GF-D8 (cell line): ENCODE measurements at regions not wholly inside any gene's neighbourhood (a gene's known extent, or its start where the extent isn't known, plus 50 kb on each side); places are given as distances from the start of the nearest gene placed in this dataset.

Experiments
- DNase-seq: peaks from one replicate; lab custom pipeline; 2025; lab: John Stamatoyannopoulos, UW

DNA sequence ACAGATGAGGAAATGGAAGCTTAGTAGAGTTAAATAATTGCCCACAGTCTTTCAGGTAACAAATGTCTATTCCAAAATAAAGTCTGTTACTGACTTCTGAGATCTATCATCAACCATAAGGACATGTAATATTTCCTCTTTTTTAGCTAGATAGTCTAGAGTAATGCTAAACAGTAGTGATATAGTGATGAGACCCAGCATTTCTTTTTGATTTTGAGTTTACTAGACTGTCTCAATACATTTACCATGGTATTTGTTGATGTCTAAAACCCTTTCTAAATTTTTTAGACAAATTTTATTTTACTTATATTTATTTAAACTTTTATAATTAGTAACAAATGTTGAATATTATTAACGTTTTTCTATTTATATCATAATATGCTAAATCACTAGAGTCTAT is 465.1 kb upstream of the SLIT2 start:
- DNase-seq: no peak

DNA sequence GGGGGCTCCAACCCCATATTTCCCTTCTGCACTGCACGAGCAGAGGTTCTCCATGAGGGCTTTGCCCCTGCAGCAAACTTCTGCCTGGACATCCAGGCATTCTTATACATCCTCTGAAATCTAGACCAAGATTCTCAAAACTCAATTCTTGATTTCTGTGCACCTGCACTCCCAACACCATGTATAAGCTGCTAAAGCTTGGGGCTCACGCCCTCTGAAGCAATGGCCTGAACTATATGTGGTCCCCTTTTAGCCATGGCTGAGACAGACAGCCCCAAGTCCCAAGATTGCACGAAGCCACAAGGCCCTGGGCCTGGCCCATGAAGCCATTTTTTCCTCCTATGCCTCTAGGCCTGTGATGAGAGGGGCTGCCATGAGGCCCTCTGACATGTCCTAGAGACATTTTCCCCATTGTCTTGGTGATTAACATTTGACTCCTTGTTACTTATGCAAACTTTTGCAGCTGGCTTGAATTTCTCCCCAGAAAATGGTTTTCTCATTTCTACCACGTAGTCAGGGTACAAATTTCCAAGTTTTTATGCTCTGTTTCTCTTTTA is 468.0 kb upstream of the SLIT2 start:
- DNase-seq: no peak

DNA sequence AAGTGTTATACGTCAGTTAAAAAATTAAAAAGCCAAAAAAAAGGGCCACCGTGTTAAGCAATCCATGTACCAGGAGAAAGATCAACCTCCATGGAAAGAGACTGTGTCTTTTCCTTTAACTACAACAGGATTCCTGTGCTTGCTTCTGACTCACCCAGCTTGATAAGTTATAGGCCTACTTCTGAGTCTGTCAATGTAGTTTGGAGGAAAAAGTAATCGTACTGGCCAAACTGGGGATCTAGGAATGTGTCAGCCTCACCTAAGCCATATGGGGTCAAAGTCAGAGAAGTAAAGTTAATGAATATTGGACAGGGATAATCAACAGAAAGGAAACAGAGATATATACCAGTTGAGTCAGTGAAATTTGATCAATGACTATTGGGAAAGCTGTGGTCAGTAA is 470.8 kb upstream of the SLIT2 start:
- DNase-seq: no peak

DNA sequence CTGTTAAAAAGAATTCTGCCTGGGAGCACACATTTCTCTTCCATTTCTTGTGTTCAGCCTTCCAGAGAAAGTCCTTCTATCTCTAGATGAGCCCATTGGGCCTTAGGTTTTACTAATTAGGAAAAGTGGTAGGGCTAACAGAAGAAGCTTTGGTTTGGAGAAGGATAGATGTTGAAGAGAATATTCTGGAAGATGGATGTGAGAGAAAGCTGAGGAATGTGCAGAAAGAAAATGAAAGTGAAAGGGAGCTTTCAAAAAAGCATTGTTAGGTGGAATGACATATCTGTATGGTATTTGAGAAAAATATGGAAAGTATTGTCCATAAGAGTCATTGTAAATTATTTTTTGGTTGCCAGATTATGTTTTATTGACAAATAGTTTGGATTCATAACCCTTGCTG is 474.8 kb upstream of the SLIT2 start:
- DNase-seq: no peak

DNA sequence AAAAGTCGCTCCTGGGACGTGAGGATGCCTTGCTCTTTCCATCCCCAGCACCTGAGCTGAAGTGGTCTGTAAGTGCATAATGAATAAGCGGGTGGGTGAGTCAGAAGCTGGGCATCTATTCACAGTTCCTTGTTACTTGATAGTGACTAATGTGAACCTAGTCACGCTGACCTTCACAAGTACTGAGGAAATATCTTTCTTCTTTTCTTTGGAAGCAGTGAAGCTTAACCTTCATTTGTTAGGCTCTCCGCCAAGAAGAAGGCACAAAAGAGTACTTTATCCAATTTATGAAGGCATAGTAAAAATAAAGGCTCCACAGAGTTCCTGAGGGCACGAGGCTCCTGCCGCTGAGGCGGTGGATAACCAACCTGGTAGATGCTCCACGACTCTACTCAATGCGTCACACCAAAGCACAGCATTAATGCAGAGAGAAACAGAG is 475.7 kb upstream of the SLIT2 start:
- DNase-seq: no peak

DNA sequence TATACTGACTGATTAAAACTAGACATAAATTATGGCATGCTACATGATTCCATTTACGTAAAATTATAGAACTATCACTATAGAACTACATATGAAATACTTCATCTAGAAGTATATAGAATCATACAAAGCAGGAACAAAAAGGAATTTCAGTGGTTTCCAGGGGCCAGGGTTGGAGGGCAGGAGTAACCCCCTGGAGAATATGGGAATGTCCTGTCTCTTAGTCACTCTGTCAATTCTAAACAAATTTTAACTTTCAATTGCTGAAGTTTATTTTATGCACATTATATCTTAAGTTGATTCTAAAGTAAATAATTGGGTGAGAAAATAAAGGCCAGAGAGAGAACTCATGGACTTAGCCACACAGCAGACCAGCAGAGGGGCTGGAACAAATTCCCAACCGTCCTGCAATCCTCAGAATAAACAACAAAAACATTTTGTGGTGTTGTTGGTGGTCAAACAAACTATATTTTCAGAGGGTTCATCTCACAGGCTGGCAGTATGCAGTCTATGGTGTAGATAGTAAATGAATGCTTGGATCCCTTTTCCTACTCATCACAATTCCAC is 476.9 kb upstream of the SLIT2 start:
- no peak for DNase-seq

DNA sequence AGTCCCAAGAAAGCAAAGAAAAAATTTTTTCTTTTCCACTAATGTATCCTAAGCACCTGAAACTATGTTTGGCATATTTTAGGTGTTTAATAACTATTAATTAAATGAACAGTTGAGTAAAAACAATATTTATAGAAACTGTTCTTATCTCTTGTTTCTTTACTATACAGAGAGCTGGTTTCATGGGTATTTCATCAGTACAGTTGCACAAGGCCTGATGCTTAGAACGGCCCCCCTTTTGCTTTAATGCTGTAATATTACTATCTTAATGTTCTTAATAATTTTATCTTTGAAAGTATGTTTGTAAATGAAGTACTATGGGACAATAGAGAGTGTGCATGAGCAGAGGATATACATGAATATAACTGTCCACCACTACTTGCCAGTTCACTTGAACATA is 479.1 kb upstream of the SLIT2 start:
- no peak for DNase-seq

DNA sequence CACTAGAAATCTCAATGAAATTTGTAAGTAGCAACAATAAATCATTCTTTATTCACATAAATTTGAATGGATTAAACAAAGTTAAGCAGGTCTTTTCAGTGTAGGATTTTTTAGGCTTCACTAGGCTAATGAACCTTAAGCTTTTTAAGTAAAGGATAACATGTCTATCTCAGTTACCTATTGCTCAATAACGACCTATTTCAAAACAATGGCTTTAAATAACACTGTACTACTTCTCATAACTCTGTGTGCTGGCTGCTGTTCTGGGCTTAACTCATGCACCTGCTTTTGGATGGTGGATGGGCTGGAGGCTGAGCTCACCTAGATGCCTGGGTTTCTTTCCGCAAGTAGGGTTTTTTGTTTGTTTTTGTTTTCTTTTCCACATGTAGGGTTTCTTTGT is 495.0 kb upstream of the SLIT2 start:
- no peak for DNase-seq

DNA sequence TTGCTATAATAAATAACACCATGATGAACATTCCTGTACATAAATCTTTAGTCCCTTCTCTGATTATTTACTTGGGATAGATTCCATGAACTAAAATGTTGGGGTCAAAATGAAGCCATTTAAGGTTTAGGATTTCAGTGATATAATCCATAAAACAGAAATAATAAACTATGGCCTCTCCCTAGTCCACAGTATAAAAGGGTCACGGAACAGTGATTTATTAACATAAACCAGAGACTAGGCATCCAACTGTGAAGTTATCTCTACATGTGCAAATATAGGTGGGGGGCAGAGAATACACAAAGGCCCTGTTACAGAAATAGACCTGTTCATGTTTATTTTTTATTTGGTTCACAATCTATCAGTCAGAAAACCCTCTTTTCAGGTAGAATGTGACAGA is 499.1 kb upstream of the SLIT2 start:
- no peak for DNase-seq

DNA sequence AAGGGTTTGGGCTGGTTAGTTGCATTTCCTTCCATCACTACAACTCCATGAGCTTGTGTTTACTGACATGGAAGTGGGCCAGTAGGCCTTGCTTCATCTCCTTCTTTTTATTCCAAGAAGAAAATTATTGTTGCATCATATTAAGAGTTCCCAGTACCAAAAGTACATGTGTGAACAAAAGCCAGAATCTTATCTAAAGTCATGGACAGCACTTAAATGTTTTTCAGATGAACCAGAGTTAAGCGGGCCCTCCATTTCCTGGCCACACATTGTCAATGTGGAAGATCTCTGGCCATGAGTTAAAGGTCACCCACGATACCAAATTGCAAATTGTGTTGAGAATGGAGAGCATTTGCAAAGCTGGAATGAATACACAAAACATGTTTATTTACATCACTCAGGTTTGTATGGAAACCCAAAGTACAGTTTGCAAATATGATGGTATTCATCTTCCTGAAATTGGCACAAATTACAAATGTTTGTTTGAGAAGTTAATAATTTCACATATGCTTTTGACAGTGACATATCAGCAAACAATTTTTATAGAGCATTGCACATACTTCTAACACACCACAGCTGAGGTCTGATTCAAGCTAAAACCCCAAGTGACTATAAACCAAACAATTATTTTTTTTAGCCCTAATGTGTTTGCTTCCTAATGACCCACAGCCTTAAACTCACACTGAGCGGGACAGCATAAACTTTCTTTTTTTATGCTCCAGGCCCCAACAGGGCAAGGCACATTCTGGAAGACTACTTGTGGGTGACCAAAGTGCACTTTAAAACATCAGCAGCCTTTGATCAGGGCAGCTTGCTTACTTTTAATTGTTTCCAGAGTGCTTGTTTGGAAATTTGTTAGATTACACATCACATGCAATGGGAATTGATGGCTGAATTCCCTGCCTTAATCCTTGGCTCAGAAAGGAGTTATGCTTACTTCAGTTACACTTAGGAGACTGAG is 502.9 kb upstream of the SLIT2 start:
- DNase-seq: no peak

DNA sequence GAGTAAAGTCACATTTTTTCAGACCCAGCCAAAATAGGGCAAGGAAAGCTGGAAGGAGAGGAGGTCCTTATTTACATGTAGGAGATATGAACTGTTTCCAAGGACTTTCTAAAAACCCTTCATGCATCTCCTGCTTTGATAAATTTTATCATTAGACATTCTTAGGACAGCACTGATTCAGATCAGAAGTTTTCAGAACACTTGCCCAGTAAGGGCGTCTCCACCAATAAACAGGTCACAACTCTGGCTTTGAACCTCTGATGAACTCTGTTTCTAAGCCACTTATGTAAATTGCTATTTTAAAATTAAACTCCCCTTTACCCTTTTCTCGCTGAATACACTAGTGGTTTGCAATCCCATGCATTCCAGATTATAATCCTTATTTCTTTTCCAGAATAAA is 505.3 kb upstream of the SLIT2 start:
- DNase-seq: no peak

DNA sequence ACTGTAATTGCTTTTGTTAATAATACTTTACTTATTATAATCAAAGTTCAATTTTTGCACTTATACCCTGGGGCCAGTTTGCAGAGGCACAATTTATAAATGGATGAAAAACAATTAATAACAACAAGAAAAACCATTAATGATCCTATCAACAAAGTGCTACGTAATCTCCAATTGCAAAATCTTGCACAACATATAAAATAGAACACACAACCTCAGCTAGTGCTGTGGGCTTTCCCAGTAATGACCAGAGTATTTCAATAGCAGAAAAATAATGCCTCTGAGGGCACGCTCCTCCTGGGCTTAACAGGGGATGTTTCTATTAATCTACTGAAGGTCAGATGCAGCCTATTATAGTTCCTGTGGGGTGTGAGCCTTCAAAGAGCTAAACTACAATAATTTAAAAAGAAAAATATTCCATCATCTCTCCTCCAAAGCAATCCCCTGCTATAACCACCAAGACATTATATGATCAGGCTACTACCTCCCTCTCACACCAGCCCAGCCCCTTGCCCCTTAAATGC is 508.5 kb upstream of the SLIT2 start:
- DNase-seq: no peak

DNA sequence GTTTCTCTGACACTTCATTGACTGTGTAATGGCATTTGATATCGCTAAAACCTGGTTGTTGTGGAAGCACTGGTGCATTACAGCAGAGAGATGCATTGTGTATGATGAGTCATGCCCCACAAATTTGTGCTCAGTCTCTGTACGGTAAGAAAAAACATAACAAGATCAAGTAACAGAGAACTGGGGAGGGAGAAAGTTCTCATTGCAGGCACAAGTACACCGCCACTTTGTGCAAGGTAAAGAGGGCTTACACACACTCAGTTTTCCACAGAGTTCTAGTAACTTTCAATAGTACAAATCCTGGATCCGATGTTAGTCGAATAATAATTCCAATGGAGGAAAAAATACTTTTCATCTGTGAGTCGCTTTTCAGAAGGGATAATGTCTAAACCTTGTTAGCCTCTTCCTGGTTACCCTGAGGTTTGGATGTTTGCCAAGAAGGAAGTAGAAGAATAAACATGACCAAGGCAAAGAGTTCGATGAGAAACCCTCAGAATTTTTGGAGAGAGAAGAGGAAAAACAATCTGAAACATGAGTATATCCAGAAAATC is 512.5 kb upstream of the SLIT2 start:
- DNase-seq: no peak

DNA sequence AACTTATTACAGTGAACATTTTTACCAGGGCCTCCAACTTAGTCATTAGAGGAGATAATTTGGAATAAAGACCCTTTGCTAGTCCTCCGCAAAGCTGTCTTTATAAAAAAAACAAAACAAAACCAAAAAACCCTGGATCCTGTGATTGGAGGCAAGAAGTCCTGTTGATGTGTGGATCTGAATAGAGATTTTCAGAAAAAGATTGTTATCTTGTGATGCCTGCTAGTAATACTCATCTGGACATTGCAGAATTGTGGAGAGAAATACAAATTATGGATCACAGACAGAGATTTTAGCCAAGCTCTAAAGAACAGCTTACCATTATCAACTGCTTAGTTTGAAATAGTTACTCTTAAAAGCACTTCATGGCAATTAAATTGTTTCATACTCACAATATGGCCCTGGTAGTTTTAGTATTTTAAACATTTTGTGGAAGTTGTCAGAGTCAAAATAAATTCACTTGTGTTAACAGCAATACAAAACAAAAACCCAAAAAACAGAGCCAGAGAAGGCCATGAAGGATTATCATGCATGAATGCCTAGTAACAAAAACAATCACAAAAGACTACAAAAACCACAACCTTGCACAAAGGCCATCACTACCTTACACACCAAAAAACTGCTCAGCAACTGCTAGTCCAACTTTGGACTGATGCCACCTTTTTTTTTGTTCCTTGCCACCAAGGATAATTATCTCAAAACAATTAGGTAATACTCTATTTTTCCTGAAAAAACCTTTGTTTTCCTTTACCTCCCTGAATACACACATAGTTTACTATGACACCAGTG is 514.5 kb upstream of the SLIT2 start:
- no peak for DNase-seq

DNA sequence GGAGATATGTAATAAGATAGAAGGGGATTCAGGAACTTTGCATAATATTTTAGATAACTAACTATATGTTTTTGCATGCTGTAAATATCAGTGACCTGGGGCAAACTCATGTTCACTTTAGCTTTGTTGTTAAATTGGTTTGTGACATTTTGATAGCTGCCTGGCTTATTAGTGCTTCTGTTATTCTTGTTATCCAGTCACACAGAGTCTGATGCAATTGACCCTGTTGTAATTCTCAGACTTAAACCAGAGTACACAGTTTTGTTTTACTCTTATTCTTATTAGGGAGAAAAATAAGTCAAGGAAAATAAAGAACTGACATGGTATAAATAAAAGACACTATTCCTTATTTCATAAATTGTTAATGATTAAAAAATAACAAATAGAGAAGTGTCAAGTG is 516.7 kb upstream of the SLIT2 start:
- no peak for DNase-seq

DNA sequence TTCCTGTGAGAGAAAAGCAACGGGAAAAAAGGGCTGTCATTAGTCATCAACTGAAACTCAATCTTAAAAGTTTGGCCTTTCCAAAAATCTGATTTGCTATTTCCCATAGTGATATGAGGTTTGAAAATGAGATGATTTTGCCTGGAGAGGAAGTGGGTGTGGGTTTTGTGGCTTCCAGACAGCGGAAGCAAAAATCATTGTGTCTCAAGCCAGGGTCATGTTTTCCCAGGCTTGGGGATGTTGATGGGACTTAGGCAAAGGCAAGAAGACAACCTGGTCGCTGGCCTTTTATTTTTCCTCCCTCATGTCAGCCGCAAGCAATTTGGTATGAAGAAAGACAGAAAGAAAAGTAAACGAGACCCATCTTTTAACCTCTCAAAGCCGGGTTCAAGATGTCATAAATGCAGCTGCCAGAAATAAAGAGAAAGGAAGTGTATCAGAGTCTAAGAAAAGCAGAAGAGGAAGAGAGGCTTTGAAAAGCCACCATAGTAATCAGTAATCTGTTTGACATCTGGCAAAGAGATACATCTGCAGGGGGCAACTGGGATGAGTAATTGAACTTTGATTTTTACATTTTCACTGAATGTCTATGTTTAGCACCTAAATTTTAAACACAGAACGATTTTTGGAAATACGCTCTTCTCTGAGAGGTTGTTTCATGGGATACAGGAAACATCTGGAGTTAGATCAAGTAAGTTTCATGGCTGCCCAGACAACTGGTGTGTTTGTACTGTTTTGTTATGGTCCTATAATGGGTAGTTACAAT is 521.6 kb upstream of the SLIT2 start:
- peak; percentile 4 for DNase-seq

DNA sequence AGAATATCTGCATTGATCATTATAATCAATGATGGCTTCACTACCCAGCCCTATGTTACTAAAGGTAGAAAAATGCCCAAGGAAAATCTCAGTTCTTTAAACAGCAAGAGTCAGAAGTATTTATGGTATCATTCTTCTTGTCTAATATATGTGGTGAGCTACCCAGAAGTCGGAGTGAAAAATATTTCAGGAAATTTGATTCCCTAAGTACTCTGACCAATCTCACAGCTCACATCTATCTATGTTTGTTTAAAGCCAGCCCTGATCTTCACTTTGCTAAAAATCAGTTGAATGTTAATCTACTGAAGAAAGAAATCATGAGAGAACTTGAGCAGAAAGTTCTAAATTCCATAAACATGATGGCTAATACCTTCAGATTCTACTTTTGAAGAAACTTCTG is 522.9 kb upstream of the SLIT2 start:
- no peak for DNase-seq

DNA sequence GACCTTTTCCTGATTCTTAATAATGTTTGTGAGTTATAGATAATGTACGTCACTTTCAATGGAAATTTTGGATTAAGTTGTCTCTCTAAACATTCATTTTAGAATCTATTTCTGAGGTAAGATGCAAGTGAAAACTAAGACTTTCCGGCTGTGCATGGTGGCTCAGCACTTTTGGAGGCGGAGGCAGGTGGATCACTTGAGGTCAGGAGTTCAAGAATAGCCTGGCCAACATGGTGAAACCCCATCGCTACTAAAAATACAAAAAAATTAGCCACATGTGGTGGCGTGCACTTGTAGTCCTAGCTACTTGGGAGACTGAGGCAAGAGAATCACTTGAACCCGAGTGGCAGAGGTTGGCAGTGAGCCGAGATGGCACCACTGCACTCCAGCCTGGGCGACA is 524.6 kb upstream of the SLIT2 start:
- DNase-seq: no peak

DNA sequence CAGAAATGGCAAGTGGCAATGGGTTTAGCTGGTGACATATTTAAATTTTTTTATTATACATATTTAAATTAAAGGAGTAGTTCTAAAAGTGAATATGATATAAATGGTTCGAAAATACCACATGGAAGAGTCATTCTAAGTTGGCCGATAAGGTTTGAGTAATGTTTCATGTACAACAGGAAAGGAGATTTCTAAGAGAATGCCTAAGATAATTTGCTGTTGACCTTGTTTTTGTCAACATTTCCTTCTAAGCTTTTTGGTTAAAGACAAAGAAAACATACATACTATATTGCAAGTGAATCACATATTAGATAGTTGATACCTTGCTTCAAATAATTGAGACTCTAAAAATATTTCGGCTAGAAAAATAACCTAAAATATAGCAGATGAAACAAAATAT is 526.6 kb upstream of the SLIT2 start:
- no peak for DNase-seq

DNA sequence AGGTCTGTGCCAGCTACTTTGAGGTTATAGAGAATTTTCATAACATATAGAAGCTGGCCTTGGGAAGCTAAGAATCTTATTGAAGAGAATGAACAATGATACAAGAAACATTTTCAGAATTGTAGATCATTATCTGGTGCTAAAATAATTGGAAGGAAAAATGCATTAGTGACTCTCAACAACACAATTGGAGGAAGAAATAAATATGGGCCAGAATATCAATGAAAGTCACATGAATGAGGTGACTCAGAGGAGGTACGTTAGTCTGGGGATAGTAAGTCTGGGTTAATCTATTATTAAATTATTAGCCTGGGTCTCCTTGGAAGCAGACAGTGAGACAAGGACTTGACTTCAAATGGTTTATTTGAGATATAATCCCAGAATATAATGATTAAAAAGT is 529.3 kb upstream of the SLIT2 start:
- DNase-seq: no peak

DNA sequence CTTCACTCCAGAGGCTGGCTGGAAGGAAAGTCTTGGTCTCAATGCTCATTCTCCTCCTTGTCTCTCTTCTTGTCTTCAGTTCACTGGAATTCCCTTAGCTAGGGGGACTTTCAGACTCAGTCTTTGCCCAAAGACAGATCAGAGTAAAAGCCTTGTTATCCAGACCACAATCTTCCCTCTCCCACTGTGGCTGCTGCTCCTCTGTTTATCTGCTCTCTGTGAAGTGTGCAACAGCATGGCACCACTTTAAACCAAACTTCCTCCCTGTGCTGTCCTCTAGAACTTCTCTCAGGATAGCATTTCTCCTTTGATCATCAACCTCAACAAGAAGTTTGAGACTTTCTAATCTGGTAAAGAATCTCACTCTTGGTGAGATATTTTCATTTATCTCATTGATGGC is 530.1 kb upstream of the SLIT2 start:
- no peak for DNase-seq
